GM18858 (cell line): ENCODE measurements at regions not wholly inside any gene's neighbourhood (a gene's known extent, or its start where the extent isn't known, plus 50 kb on each side); places are given as distances from the start of the nearest gene placed in this dataset.

Source experiments
- ATAC-seq: cut with Tn5 transposase; IDR thresholded peaks from one replicate; pipeline ENCODE4 v1.9.1; 2021; ENCODE audit not compliant: unreplicated experiment

DNA sequence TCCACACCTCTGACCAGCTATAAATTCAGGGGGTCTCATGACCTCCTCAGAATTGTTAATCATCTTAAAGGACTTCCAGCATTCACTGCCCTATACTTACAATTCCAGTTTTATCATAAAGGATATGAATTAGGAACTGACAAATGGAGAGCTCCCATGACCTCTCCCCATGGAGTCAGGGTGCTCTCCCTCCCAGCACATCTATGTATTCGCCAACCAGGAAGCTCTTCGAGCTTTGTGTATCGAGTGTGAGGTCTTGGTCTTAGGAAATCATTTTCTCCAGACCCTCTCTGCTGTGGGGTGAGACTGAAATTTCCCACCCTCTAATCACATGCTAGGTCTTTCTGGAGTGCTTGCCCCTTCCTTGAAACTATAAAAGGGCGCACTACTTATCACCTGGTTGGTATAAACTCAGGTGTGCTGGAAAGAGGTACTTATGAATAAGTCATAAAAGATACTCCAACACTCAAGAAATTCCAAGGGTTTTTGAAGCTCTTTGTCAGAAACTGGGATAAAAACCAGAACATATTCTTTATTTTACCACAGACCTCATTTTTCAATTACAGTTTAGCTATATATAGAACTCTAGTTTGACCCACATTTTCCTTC lies 238.4 kb upstream of the OPRM1 start:
- ATAC-seq: no peak

DNA sequence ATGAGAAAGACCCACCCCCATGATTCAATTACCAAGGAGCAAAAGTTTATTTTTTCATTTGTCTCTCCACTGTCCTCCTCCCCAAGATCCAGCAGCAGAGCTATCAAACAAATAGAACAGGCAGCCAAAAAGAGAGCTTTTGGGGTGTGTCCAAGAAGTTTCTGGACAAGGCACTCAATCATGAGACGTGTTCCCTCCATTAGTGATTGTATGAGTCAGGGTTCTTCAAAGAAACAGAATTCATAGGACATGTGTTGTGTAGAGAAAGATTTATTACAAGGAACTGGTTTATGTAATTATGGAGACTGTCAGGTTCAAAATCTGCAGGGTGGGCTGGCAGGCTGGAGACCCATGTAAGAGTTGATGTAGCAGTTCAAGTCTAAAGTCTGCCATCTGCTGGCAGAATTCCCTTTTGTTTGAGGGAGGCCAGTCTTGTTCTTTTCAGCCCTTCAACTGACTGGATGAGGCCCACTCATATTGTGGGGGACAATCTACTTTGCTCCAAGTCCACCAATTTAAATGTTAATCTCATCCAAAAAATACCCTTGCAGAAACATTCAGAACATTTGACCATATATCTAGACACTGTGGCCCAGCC lies 248.1 kb upstream of the OPRM1 start:
- ATAC-seq: no peak

DNA sequence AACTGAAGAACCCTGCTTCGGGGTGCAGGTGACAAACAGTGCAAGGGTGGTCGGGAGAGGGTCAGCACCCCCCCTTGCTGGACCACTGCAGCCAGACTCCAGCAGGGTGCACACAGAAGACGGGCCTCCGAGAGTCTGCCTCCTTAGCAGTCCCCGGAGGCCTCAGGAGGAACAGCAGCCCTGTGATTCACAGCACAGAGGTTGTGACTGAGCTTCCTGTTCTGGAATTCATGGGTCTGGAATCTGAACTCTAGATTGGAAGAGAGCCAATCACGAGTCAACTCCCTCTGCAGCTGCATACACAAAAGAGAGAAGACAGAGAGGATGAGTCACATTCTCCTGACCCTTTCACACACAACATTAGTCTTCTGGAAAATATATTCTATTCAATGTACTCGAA lies 249.0 kb upstream of the OPRM1 start:
- ATAC-seq: no peak

DNA sequence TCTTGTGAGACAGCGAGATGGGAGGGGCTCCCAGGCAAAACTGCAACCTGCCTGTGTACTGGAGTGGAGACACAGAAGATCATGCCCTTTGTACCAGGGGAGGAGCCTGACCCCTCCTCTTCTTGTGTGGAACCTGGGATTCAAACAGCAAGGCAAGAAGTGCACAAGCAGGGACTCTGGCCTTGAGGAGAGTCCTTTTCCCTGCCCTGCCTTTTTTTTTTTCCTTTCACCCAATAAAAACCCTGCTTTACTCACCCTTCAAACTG lies 251.8 kb upstream of the OPRM1 start:
- no peak for ATAC-seq

DNA sequence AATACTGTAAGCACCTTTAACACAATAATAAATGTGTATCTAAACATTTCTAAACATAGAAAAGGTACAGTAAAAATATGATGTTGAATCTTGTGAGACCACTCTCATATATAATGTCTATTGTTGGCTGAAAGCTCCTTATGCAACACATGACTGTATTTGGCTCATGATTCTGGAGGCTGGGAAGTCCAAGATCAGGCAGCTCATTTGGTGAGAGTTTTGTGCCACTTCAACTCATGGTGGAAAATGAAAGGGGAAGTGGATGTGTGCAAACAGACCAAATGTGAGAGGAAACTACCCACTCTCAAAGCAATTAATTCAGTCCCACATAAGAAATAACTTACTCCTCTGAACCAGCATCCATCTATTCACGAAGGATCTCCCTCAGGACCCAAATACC lies 257.7 kb upstream of the OPRM1 start:
- no peak for ATAC-seq

DNA sequence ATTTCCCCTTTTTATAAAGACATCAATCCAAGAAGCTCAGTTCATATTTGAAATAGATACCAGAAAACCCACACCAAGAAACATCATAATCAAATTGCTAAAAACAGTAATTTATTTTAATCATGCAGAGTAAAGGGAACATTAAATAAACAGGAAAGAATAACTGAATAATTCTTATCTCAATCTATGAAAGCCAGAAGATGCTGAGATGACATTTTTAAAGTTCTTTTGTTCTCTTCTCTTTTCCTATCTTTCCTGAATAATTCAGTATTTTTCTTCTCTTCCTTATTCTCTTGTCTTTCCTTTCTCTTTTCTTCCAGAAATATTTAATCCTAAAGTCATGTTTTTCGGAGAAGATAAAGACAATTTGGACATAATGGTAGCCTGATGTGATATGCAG lies 259.0 kb upstream of the OPRM1 start:
- ATAC-seq: no peak

DNA sequence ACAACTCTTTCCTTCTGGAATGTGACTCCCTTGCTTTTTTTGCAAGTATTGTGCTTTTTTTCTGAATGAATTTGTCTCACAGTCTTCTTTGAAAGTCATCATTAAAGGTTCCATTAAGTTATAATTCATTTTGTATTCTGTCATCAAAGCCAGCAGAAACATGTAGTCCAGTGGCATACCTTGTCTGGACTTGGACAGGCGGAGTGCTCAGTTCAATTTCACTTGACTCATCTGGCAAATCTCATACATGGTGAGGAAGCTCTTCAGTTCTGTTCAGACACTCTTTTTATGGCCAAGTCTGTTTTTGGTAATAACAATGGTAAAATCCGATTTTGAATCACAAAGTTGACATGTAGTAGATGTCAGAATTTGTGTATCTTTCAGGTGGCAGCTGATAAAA lies 260.8 kb upstream of the OPRM1 start:
- ATAC-seq: no peak

DNA sequence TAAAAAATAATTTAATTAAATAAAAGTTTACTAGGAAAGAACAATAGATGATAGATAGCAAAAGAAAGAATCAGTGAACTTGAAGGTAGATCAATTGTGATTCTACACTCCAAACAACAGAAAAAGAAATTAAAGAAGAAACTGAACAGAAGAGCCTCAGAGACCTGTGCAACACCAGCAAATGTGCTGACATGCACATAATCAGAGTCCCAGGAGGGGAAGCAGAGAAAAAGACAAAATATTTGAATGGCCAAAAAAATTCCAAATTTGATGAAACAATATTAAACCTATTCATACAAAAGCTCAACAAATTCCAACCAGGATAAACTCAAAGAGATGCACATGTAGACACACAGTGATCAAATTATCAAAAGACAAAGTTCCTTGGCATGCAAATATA lies 267.5 kb upstream of the OPRM1 start:
- ATAC-seq: no peak

DNA sequence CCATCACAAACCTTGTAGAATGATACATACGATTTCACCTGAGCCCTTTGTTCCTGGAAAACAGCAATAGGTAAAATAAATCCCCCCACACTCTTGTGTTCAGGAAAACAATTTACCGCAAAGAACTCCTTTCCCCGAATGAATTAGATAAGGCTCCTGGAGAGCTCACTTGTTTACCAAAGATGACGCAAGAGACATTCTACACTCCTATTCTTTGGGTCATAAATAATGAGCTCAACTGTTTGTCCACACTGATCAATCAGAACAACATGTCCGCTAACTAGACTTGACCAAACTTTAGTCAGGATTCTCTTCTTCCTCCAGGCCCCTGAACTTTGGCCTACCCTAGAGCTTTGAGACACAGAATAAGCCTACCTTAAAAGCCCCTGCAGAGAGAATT lies 271.9 kb upstream of the OPRM1 start:
- no peak for ATAC-seq

DNA sequence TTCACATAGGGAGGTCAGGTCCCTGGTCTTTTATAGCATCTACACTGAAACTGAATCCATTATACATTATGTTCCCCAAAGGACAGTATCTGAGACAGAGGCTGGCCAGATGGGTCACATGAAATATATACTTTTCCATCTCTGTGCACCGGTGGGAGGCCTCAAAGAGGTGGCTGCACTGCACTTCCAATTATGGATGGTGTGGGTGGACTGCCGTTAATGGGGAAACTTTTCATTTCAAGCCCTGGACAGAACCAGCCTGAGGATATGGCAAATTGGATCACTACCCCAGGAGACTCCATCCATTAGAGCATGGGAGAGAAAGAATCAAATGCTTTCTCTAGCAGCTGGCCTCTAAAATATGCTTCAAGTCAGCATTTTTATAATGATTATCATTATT lies 280.5 kb upstream of the OPRM1 start:
- ATAC-seq: no peak

DNA sequence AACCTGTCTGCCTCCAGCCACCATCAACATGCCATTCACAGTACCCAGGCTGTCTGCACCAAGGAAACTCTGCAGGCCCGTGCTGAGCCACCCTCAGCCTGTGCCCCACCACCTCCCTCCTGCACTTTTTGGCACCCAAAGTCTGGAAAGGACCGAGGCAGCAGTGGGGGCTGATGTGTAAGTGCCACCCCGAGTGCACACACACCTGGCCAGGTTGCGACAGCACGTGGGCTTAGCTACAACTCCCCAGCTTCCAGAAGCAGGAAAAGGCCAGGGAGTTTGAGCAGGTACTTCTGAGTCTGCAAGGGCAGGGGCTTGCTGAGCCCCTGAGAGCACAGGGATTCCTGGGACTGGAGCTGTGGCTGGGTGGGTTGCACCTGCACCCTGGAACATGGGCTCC lies 303.3 kb upstream of the OPRM1 start:
- ATAC-seq: no peak

DNA sequence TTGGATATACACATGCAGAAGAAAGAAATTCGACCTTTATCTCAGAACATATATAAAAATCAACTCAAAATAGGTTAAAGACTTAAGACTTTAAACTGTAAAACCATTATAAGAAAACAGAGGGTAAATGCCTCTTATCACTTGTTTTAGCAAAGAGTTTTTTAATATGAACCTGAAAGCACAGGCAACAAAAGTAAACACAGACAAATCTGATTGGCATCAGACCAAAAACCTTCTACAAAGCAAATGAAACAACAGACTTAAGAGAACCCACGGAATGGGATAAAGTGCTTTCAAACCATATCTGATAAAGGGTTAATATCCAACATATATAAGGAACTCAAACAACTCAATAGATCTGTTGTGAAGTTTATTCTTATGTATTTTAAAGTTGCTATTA lies 309.9 kb upstream of the OPRM1 start:
- no peak for ATAC-seq

DNA sequence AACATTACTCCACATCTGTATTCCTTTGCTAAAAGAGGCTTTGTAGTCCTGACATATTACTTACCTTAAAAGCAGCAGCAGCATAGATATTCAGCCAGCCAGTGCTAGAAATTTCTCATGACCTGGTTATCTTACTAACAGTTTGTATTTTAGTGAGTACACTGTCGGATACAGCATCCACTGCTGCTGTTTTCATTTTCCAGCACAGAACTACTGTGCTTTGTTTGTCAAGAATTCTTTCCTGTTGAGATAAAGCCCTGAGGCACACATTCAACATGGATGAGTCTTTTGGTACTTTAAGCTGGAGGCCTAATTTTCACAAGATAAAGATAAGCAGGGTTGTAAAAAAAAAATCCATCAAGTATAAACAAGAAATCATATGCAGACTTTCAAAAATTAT lies 311.2 kb upstream of the OPRM1 start:
- ATAC-seq: no peak

DNA sequence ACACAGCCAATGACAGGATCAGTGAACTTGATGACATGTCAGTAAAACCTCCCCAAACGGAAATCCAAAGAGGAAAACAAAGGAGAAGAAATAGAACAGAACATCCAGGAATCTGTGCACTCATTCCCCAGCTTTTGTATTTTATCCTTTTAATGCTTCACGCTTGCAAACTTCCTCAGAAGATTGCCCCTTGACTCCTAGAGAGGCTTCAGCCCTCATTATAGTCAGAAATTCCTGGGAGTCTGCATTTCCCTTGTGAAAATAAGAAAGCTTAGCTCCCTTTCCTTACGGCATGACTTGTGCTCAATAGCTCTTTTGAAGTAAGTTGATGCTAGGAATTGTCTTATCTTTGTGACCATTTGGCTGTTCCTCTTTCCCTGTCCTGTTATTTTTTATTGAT lies 313.6 kb upstream of the OPRM1 start:
- no peak for ATAC-seq

DNA sequence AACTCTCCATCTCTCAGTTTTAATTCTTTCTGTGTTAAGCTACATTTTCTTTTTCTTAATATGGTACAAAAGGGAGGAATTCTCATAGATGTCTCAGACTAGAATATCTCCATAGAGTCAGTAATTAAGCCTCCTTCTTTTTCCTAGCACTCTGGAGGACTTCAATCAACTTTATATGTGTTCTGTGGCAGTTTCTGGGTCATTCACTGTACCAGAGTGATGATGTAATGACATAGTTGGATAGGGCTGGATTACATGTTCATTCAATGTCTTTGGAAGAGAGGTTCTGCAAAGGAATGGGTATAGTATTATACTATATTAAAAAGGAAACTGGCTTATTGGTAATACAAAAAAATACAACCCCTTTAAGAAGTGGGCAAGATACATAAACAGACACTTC lies 318.3 kb upstream of the OPRM1 start:
- no peak for ATAC-seq

DNA sequence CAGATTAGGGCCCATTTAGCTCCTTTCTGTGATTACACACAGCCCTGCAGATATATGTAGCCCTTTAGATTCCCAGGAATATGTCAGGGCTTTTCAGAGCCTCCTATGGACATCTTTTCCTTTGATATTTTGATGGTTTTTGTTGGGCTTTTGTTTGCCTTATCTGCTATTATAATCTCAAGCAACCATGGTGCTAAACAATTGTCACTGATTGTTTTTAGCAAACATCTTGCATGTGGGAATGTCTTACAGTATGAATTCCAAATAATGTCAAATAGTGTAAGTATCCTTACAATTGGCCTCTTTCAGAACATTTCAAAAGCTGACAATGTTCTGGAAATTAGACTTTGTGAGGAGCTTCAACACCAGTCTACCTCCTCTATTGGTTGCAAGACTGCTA lies 333.6 kb upstream of the OPRM1 start:
- no peak for ATAC-seq

DNA sequence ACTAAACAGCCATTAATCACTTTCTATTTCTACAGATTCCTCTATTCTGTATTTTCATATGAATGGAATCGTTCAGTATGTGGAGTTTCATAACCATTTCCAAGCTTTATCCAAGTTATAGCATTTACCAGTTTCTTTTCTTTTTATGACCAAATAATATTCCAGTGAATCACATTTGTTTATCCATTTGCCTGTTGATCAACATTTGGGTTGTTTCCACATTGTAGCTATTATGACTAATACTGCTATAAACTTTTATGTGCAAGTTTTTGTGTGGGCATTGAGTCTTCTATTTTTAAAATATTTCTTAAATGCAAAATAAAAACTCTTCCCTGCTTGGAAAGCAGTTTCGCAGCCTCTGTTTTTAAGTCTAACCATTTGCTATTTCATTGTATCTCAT lies 336.4 kb upstream of the OPRM1 start:
- no peak for ATAC-seq

DNA sequence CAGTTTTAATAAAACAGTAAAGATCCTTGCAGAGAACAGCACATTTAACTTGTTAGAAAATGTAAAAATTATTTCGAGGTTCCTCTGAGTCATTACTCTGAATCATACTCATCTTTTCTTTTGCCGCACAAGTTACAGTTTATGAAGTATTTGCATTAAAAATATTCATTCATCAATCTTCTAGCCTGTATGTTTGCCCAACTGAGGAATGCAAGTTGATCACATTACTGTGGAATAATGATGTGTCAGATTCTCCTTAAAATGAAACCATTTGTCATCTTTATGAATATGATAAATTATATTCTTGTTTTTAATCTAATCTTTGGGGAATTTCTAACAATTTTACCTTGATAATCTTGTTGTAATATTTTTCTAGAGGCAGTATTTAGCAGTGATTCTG lies 340.4 kb upstream of the OPRM1 start:
- no peak for ATAC-seq

DNA sequence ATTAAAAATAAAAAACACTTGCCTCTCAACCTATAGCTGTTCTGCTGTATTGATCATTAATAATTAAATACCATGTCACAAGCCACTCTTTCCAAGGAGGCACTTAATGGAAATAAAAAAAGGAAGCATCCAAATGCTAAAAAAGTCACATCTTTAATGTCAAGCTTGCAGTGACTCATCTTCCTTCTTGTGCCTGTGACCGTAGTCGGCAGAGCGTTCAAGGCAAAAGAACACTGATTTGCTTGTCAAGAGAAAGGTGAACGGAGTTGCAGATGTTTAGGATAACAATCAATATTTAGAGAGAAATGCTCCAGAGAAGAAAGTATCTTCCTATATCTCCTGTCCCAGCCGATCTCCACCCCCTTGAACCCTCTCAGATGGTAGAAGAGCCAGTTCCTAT lies 341.0 kb upstream of the OPRM1 start:
- no peak for ATAC-seq

DNA sequence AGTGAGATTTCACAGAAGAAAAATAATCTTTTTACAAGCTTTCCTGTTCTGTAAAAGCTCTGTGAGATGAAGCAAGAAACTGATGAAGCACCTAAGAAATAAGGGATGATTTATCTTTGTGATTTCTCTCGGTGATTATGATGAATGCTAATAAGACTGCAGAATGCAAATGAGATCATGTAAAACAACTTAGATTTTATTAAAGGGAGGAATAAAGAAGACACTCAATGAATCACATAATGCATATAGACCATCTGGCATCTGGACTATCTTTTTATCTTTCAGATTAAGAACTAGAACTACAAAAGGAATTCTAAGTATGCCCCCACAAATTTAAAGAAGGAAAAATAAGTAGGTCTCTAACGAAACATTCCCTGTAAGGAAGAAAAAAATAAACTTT lies 361.5 kb upstream of the OPRM1 start:
- ATAC-seq: no peak

DNA sequence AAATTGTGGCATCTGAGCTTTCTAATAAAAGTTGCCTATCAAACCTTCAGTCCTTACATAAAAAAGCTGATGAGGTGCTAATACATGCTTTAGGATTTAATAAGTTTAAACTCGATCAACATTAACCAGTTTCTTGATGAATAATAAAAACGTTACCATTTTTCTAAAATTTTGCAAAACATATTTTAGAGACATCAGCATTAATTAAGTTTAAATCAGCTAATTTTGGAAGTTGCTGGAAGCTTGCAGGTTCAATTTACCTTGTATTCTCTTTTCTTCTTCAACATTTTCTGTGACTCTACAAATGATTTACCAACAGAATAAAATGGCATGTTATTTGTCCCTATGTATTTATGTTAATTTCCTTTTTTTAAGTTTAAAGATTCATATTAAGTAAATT lies 365.3 kb upstream of the OPRM1 start:
- no peak for ATAC-seq

DNA sequence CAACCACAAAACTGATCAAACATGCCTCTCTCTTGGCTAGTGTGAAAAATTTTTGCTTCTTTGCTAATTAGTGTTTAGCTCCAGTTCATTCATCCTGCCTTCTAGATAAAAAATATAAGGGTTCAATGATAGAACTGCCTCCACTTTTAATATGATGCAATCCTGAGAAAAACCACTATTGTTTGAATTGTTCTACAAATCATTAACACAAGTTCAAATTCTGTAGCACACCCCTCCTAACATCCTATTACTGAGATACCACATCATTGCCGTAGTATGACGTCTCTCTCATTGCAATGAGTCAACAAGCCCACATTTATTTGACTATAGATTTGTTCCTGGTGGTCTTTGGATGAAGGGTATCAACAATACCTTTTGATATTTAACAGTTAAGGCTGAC lies 365.8 kb upstream of the OPRM1 start:
- ATAC-seq: no peak

DNA sequence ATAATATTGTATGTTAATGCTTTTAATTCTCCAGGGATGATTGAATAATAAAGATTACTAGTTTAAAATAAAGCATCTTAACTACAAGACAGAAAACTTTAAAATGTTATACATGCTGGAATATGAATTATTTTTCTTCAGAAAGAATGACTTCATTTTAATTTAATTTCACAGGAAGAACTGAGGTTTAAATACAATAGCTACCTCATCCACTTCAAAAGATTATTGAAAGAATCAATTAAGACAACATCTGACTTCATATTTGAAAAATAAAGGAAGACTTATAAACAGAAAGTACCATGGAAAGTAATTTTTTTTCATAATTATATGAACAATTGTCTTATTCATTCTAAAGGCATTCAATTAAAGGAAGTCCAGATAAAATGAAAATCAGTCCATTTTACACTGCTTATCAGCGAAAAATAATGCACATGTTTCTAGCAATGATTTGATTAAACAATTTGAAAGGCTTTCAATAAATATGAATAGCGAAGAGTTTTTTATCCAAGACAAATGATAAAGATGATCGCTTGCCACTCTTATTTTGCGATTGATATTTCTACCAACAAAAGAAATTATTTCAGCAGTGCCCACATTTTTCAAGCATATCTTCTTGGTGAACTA lies 368.5 kb upstream of the OPRM1 start:
- no peak for ATAC-seq
